GM12878 (cell line): ENCODE measurements at regions not wholly inside any gene's neighbourhood (a gene's known extent, or its start where the extent isn't known, plus 50 kb on each side); places are given as distances from the start of the nearest gene placed in this dataset.

ENCODE experiments used
- ATAC-seq: fragments of 200-7000 bp; cut with Tn5 transposase; 3 replicates; pipeline ENCODE4 v1.9.1; 2020; ENCODE audit warnings: mild to moderate bottlenecking, moderate library complexity
- BruUV-seq: library from RNA; stranded (reverse); fragments of 400-500 nt; replicated peaks from 2 replicates; lab custom pipeline; 2021; lab: Mats Ljungman, UMichigan
- CTCF ChIA-PET: fragments of 300-600 bp; sonication (Branson Sonifier 250); formaldehyde crosslinking; extraction: SDS; loops from one replicate; lab custom pipeline; 2021; ENCODE audit warnings: inconsistent platforms; lab: Yijun Ruan, JAX
- POLR2A ChIA-PET: fragments of 350-600 bp; formaldehyde crosslinking; extraction: SDS; loops from one replicate; lab custom pipeline; 2021; ENCODE audit warnings: inconsistent platforms; lab: Charles Lee
- RAD21 ChIA-PET: fragments of 300-600 bp; sonication (Branson Sonifier 250); formaldehyde crosslinking; loops from one replicate; lab custom pipeline; 2023; ENCODE audit warnings: antibody characterized with exemption; ENCODE audit not compliant: unreplicated experiment; lab: Charles Lee
- SMC1A ChIA-PET: fragments of 300-600 bp; sonication (Branson Sonifier 250); formaldehyde crosslinking; loops from one replicate; lab custom pipeline; 2023; ENCODE audit not compliant: unreplicated experiment, uncharacterized antibody; lab: Charles Lee
- DNase-seq: peaks from one replicate; pipeline ENCODE4 v3.0.0-alpha.2; 2011; ENCODE audit warnings: low read depth, low spot score
- FAIRE-seq: peaks from 3 replicates; lab custom pipeline; 2011; peaks lifted over from hg19 to GRCh38; lab: Jason Lieb, UNC
- H2AFZ ChIP-seq: 2 replicates; pipeline ENCODE4 v1.6.0; 2011; ENCODE audit warnings: low read depth, low read length, control low read depth; ENCODE audit not compliant: control insufficient read depth
- H3K27ac ChIP-seq: 2 replicates; pipeline ENCODE4 v1.5.1; 2011; ENCODE audit warnings: control low read depth; ENCODE audit not compliant: control insufficient read depth, insufficient read depth
- H3K27me3 ChIP-seq, 2 experiments: replicated peaks in 1 of 2; 2 replicates each; pipeline versions ENCODE4 v1.6.0 to v1.6.1; 2011; ENCODE audit warnings: low read length in 1 of 2; ENCODE audit not compliant: control insufficient read depth in 2 of 2, insufficient read depth in 2 of 2
- H3K36me3 ChIP-seq, 2 experiments: 2 replicates each; pipeline ENCODE4 v1.5.1; 2011; ENCODE audit warnings: low read length in 1 of 2; ENCODE audit not compliant: control insufficient read depth in 2 of 2, insufficient read depth in 2 of 2
- H3K4me1 ChIP-seq: 2 replicates; pipeline ENCODE4 v1.6.1; 2011; ENCODE audit warnings: mild to moderate bottlenecking, low read length, moderate library complexity, mixed read lengths; ENCODE audit not compliant: control insufficient read depth, insufficient read depth
- H3K4me2 ChIP-seq: 2 replicates; pipeline ENCODE4 v1.6.0; 2011; ENCODE audit warnings: control low read depth; ENCODE audit not compliant: control insufficient read depth, insufficient read depth
- H3K4me3 ChIP-seq: fragments of 200-600 bp; sonication (generic); 2 replicates; pipeline ENCODE4 v1.5.1; 2016
- H3K79me2 ChIP-seq: 2 replicates; pipeline ENCODE4 v1.6.0; 2011; ENCODE audit warnings: low read length; ENCODE audit not compliant: control insufficient read depth, insufficient read depth
- H3K9ac ChIP-seq: 2 replicates; pipeline ENCODE4 v1.8.0; 2011; ENCODE audit warnings: low read length, control low read depth, mixed read lengths; ENCODE audit not compliant: control insufficient read depth, insufficient read depth
- H3K9me3 ChIP-seq: replicated peaks from 3 replicates; pipeline ENCODE4 v1.5.1; 2011; ENCODE audit warnings: mild to moderate bottlenecking, low read length; ENCODE audit not compliant: control insufficient read depth, insufficient read depth
- H4K20me1 ChIP-seq: 2 replicates; pipeline ENCODE4 v1.6.0; 2011; ENCODE audit not compliant: control insufficient read depth, insufficient read depth
- CHD4 ChIP-seq: fragments of 200-600 bp; sonication (generic); IDR thresholded peaks from 2 replicates; pipeline ENCODE4 v1.6.1; 2016; ENCODE audit warnings: mild to moderate bottlenecking
- FOXM1 ChIP-seq: IDR thresholded peaks from 2 replicates; pipeline ENCODE4 v1.6.1; 2012; ENCODE audit warnings: low read depth, mild to moderate bottlenecking, inconsistent platforms, low read length, moderate library complexity
- KDM1A ChIP-seq: fragments of 200-600 bp; sonication (generic); IDR thresholded peaks from 2 replicates; pipeline ENCODE4 v1.6.1; 2016; ENCODE audit warnings: borderline replicate concordance
- KLF5 ChIP-seq: fragments of 450-650 bp; IDR thresholded peaks from 2 replicates; pipeline ENCODE4 v1.6.1; 2014; ENCODE audit warnings: mild to moderate bottlenecking; ENCODE audit not compliant: partially characterized antibody
- POLR2A ChIP-seq: IDR thresholded peaks from 2 replicates; pipeline ENCODE4 v1.6.1; 2011; ENCODE audit warnings: low read depth, mild to moderate bottlenecking, low read length
- POU2F2 ChIP-seq: IDR thresholded peaks from 3 replicates; pipeline ENCODE4 v1.6.1; 2011; ENCODE audit warnings: low read depth, mild to moderate bottlenecking, low read length, borderline replicate concordance
- RUNX3 ChIP-seq: IDR thresholded peaks from 2 replicates; pipeline ENCODE4 v1.6.1; 2012; ENCODE audit warnings: low read length, inconsistent platforms
- STAT3 ChIP-seq: IDR thresholded peaks from 2 replicates; pipeline ENCODE4 v1.6.1; 2011; ENCODE audit warnings: low read depth, low read length, improper control_type of control experiment
- YY1 ChIP-seq: IDR thresholded peaks from 2 replicates; pipeline ENCODE4 v1.6.1; 2011; ENCODE audit warnings: low read depth, mild to moderate bottlenecking, low read length
- WGBS: methylation state at CpG from one replicate; pipeline ENCODE4 v1.1.6; 2016; ENCODE audit warnings: low lambda C conversion rate; ENCODE audit not compliant: insufficient replicate concordance, insufficient coverage; ENCODE audit errors: missing lambda C conversion rate; 5-methylcytosine and 5-hydroxymethylcytosine counted together
- in situ Hi-C: fragments of 300-500 bp; cut with MboI; formaldehyde crosslinking; loops from 9 replicates; pipeline ENCODE4 v1.14.3; 2018; ENCODE audit warnings: mixed read lengths
- intact Hi-C: fragments of 100-400 bp; cut with micrococcal nuclease; formaldehyde crosslinking; loops from one replicate; pipeline ENCODE4 v1.14.2; 2022; ENCODE audit not compliant: unreplicated experiment
- TF ChIP-seq, protein P1 (sequence below): IDR thresholded peaks from 2 replicates; pipeline ENCODE4 v1.6.1; 2011; ENCODE audit warnings: borderline replicate concordance, low read depth, mild to moderate bottlenecking, moderate library complexity, mixed read lengths, low read length; ENCODE audit not compliant: insufficient read depth; ENCODE audit errors: extremely low read length
- TF ChIP-seq, protein P2 (sequence below): fragments of 450-650 bp; IDR thresholded peaks from 2 replicates; pipeline ENCODE4 v1.6.1; 2017; ENCODE audit warnings: low read depth, mild to moderate bottlenecking, moderate library complexity
- TF ChIP-seq, protein P3 (sequence below): IDR thresholded peaks from 2 replicates; pipeline ENCODE4 v1.6.1; 2012; ENCODE audit warnings: low read length, inconsistent platforms

DNA sequence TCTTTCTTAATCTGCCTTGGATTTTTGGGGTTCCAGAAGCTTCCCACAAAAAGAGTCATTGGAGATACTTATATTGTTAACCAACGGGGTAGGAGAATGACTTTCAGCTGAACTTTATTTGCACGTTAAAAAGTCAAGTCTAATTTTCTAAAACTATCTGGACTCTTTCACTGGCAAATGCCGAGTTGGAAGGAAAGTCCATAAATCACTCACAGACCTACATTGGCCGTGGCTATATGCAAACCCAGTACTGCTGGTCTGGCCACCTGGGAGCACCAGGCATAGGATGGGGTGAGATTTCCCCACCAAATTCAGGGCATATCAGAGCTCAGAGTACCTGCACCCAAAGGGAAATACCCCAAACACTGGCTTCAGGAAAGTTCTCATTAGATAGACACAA lies 71.3 kb upstream of the SALL4 start:
- RAD21 ChIA-PET: no interaction called here
- TF ChIP-seq STAT3 (no peak), CHD4 (no peak), KLF5 (no peak), POU2F2 (no peak), YY1 (no peak), KDM1A (no peak), FOXM1 (no peak), POLR2A (no peak), RUNX3 (no peak)
- TF ChIP-seq, protein P1, sequence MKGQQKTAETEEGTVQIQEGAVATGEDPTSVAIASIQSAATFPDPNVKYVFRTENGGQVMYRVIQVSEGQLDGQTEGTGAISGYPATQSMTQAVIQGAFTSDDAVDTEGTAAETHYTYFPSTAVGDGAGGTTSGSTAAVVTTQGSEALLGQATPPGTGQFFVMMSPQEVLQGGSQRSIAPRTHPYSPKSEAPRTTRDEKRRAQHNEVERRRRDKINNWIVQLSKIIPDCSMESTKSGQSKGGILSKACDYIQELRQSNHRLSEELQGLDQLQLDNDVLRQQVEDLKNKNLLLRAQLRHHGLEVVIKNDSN: no peak
- TF ChIP-seq, protein P2, sequence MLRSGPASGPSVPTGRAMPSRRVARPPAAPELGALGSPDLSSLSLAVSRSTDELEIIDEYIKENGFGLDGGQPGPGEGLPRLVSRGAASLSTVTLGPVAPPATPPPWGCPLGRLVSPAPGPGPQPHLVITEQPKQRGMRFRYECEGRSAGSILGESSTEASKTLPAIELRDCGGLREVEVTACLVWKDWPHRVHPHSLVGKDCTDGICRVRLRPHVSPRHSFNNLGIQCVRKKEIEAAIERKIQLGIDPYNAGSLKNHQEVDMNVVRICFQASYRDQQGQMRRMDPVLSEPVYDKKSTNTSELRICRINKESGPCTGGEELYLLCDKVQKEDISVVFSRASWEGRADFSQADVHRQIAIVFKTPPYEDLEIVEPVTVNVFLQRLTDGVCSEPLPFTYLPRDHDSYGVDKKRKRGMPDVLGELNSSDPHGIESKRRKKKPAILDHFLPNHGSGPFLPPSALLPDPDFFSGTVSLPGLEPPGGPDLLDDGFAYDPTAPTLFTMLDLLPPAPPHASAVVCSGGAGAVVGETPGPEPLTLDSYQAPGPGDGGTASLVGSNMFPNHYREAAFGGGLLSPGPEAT: no peak
- TF ChIP-seq, protein P3, sequence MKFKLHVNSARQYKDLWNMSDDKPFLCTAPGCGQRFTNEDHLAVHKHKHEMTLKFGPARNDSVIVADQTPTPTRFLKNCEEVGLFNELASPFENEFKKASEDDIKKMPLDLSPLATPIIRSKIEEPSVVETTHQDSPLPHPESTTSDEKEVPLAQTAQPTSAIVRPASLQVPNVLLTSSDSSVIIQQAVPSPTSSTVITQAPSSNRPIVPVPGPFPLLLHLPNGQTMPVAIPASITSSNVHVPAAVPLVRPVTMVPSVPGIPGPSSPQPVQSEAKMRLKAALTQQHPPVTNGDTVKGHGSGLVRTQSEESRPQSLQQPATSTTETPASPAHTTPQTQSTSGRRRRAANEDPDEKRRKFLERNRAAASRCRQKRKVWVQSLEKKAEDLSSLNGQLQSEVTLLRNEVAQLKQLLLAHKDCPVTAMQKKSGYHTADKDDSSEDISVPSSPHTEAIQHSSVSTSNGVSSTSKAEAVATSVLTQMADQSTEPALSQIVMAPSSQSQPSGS: no peak
- CTCF ChIA-PET: no interaction called here
- Histone ChIP-seq H4K20me1 (no peaks in the 10 kb centered on the region), H3K27me3 (no peaks in the 10 kb centered on the region), H3K4me3 (no peak overlapping the region), H3K4me1 (no peaks in the 10 kb centered on the region), H3K36me3 (no peaks in the 10 kb centered on the region), H2AFZ (no peak overlapping the region), H3K9me3 (no peaks in the 10 kb centered on the region), H3K9ac (no peak overlapping the region), H3K27ac (no peak overlapping the region), H3K79me2 (no peaks in the 10 kb centered on the region), H3K4me2 (no peak overlapping the region)
- 6% methylated on average over 4 of the region's 4 CpGs for WGBS
- DNase-seq (no peak), FAIRE-seq (no peak), ATAC-seq (no peak)
- no TSS peak for BruUV-seq
- intact Hi-C loops (no loop called here), in situ Hi-C loops (no loop called here)
- SMC1A ChIA-PET: no interaction called here
- POLR2A ChIA-PET: no interaction called here
